ENCODE measurements at regions not wholly inside any gene's neighbourhood (a gene's known extent, or its start where the extent isn't known, plus 50 kb on each side); places are given as distances from the start of the nearest gene placed in this dataset.

DNA sequence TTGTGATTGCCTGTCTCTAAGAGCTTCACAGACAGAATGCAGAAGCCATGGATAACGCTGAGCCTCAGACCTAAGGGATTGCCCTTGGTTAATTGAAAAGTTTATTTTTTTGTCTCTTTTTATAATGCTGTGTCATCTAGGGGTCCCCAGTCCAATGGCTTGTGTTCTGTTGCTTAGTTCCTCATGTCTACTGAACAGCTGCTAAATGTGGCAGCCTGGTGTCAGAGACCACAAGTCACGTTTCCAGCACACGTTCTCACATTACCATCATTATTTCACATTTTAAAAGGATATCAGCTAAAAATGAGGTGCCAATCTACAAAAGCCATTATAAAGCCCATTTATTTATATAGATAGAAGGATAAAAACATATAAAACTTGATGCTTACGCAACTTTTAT, 1362.0 kb downstream of the PCDH9 start:
- TF ChIP-seq HCFC1 (IDR thresholded peaks at IDR 0.05; ENCODE audit: low read length): no peak
- TF ChIP-seq EP300 (IDR thresholded peaks at IDR 0.05; ENCODE audit: borderline replicate concordance in 1 of 2, control insufficient read depth in 1 of 2, low read depth in 2 of 2, low read length in 2 of 2): no peak
- no peak for TF ChIP-seq POU2F2 (IDR thresholded peaks at IDR 0.05; ENCODE audit: borderline replicate concordance, low read depth, low read length)
- TF ChIP-seq, protein P1, sequence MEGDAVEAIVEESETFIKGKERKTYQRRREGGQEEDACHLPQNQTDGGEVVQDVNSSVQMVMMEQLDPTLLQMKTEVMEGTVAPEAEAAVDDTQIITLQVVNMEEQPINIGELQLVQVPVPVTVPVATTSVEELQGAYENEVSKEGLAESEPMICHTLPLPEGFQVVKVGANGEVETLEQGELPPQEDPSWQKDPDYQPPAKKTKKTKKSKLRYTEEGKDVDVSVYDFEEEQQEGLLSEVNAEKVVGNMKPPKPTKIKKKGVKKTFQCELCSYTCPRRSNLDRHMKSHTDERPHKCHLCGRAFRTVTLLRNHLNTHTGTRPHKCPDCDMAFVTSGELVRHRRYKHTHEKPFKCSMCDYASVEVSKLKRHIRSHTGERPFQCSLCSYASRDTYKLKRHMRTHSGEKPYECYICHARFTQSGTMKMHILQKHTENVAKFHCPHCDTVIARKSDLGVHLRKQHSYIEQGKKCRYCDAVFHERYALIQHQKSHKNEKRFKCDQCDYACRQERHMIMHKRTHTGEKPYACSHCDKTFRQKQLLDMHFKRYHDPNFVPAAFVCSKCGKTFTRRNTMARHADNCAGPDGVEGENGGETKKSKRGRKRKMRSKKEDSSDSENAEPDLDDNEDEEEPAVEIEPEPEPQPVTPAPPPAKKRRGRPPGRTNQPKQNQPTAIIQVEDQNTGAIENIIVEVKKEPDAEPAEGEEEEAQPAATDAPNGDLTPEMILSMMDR (IDR thresholded peaks at IDR 0.05 in 2 of 3, conservative IDR thresholded peaks at IDR 0.05 in 1 of 3; ENCODE audit: control insufficient read depth in 2 of 3, extremely low read depth in 1 of 3, insufficient read depth in 1 of 3, low read depth in 3 of 3, low read length in 3 of 3): no peak
- no peak for TF ChIP-seq SIX5 (IDR thresholded peaks at IDR 0.05; ENCODE audit: low read depth, low read length, severe bottlenecking)
- TF ChIP-seq MXI1 (IDR thresholded peaks at IDR 0.05; ENCODE audit: low read depth, low read length): no peak
- TF ChIP-seq, protein P2, sequence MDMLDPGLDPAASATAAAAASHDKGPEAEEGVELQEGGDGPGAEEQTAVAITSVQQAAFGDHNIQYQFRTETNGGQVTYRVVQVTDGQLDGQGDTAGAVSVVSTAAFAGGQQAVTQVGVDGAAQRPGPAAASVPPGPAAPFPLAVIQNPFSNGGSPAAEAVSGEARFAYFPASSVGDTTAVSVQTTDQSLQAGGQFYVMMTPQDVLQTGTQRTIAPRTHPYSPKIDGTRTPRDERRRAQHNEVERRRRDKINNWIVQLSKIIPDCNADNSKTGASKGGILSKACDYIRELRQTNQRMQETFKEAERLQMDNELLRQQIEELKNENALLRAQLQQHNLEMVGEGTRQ (IDR thresholded peaks at IDR 0.05; ENCODE audit: borderline replicate concordance, low read depth, low read length): no peak
- no peak for TF ChIP-seq SIN3A (IDR thresholded peaks at IDR 0.05; ENCODE audit: low read depth, low read length)
- no peak for TF ChIP-seq HDAC2 (IDR thresholded peaks at IDR 0.05)
- no peak for TF ChIP-seq NFIC (IDR thresholded peaks at IDR 0.05; ENCODE audit: low read depth, low read length)
- TF ChIP-seq, protein P3, sequence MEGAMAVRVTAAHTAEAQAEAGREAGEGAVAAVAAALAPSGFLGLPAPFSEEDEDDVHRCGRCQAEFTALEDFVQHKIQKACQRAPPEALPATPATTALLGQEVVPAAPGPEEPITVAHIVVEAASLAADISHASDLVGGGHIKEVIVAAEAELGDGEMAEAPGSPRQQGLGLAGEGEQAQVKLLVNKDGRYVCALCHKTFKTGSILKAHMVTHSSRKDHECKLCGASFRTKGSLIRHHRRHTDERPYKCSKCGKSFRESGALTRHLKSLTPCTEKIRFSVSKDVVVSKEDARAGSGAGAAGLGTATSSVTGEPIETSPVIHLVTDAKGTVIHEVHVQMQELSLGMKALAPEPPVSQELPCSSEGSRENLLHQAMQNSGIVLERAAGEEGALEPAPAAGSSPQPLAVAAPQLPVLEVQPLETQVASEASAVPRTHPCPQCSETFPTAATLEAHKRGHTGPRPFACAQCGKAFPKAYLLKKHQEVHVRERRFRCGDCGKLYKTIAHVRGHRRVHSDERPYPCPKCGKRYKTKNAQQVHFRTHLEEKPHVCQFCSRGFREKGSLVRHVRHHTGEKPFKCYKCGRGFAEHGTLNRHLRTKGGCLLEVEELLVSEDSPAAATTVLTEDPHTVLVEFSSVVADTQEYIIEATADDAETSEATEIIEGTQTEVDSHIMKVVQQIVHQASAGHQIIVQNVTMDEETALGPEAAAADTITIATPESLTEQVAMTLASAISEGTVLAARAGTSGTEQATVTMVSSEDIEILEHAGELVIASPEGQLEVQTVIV (IDR thresholded peaks at IDR 0.05; ENCODE audit: borderline replicate concordance, partially characterized antibody): no peak
- TF ChIP-seq SRF (IDR thresholded peaks at IDR 0.05; ENCODE audit: low read depth in 2 of 2, low read length in 2 of 2): no peak
- TF ChIP-seq CBX5 (IDR thresholded peaks at IDR 0.05; ENCODE audit: low read depth): no peak
